GM19324 (cell line): ENCODE measurements at regions not wholly inside any gene's neighbourhood (a gene's known extent, or its start where the extent isn't known, plus 50 kb on each side); places are given as distances from the start of the nearest gene placed in this dataset.

ENCODE experiments used
- ATAC-seq: cut with Tn5 transposase; IDR thresholded peaks from one replicate; pipeline ENCODE4 v1.9.1; 2021; ENCODE audit warnings: mild to moderate bottlenecking, moderate library complexity; ENCODE audit not compliant: unreplicated experiment, low FRiP score

GRCh38 chr5:66302344-66302743 is 158.2 kb downstream of the SREK1 start:
- ATAC-seq, result no peak

DNA sequence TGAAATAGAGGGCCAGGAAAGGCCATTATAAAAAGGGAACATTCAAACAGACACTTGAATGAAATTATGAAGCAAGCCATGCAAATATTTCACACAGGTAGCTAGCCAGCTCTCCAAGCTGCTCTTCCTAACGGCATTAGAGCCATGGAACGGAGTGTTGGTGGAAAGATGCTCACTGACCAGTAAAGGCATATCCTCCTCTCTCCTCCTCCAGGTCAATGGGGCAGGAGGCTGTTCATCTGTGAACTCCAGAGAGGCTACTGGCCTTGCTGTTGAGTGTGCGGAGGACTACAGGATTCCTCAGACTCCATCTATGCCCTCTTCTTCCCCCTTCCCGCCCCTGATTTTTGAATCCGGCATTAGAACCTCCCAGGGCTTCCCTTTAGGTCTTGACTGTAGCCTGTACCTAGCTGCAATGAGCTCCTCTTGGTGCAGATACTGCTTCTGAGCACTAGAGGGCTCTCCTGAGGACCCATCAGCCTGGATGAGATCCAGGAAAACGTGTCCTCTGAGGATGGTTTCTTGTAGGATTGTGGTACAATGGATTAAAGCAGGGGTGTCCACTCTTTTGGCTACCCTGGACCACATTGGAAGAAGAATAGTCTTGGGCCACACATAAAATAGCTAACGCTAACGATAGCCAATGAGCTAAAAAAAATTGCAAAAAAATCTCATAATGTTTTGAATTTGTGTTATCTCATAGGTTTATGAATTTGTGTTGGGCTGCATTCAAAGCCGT is 162.2 kb downstream of the SREK1 start:
- peak; percentile 51 for ATAC-seq

- no peak for ATAC-seq
These were observed 162.8 kb downstream of the SREK1 start for GRCh38 chr5:66306844-66307315.

GRCh38 chr5:66307647-66308241 is 163.6 kb downstream of the SREK1 start:
- no peak for ATAC-seq

- no peak for ATAC-seq
These were observed 168.2 kb downstream of the SREK1 start for GRCh38 chr5:66312266-66312665.

DNA sequence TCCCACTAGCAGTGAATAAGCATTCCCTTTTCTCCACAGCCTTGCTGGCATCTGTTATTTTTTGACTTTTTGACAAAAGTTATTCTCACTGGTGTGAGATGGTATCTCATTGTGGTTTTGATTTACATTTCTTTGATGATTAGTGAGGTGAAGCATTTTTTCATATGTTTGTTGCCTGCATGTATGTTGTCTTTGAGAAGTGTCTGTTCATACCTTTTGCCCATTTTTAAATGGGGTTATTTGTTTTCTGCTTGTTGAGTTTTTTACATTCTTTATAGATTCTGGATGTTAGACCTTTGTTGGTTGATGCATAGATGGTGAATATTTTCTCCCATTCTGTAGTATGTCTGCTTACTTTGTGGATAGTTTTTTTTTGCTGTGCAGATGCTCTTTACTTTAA is 171.7 kb downstream of the SREK1 start:
- no peak for ATAC-seq

DNA sequence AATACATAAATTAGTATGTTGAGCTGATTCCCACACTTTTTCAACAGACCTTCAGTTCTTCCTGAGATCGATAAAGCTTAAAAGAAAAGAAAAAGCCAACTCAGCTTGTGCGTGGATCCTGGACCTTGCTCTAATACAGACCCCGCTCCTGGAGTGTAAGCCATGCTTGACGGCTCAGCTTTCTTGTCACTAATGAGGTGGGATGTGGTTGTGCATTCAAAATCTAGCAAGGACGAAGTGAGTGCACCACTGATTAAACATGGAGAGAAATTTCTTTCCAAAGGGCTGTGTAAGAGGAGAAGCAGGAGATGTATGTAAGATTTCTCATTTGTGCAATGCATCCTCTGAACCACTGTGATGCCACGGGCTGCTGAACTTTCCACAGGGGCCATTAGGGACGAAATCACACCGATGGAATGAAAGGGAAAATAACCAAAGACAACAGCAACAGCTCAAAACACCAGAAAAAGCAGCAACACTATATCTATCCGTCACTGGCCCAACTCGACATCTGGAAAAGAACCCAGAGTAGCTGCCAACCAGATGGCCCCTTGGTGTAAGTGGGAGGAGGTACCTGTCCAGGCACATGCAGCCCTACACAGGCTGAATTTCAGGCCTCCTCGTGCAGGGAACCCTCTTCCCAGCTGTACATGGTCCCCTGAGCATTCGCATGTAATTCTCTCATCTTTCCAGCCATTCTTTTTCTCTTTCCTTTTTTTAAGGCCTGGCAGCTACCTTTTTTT is 178.9 kb downstream of the SREK1 start:
- ATAC-seq, result no peak

- ATAC-seq, result no peak
These were observed 179.4 kb downstream of the SREK1 start for GRCh38 chr5:66323529-66323895.

GRCh38 chr5:66324357-66324756 is 180.3 kb downstream of the SREK1 start:
- ATAC-seq, result no peak

- ATAC-seq, result no peak
These were observed 182.2 kb downstream of the SREK1 start for GRCh38 chr5:66326276-66326675.

DNA sequence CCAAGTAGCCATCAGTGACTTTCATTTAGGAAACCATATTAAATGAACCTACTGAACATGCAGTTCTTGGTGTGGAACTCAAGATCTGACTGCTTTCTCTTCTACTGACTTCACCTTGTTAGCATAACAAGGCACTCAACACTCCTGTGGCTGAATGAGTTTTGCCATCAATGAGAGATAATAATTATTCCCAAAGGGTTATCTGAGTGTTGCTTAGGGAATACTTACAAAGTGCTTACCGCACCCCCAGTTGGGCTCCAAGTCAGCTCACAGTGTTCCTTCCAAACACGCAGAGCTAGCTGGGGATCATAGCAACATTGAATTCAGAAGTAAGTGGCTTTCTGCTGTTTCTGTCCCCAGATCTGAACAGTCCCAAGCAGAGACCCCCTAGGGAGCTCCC is 182.9 kb downstream of the SREK1 start:
- no peak for ATAC-seq

DNA sequence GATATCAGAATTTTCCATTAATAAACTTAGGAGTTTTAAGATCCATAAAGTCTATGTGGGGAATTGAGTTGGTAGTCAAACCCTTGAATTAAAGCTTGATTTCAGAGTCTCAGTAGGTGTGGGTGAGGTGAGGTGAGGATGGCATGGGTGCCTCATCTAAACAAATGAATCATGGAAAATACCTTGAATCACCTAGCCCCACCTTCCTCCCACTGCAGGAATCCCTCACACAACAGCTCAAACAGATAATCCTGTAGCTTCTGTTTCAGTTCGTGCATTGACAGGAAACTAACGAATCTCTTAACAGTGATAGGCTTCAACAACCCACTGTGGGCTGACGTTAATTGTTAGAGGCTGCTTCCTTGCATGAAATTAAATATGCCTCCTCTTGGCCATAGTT is 185.0 kb downstream of the SREK1 start:
- ATAC-seq, result no peak

DNA sequence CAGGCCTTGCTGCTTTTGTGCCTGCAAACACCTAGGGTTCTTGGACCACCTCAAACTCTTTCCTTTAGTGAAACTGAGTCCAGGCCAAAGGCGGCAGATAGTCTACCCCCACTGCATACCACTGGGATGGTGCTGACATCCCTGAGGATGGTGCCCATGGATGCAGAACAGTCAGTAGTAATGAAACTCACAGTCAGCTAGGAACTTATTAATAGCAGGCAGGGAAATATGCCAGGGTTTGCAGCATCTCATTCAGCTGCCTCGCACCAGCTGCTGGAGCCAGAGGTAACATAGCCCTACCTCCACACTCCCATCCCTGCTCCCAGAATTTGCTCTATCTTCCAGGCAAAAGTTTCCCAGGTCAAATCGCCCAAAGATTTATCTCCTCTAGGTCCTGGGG is 189.1 kb downstream of the SREK1 start:
- no peak for ATAC-seq

DNA sequence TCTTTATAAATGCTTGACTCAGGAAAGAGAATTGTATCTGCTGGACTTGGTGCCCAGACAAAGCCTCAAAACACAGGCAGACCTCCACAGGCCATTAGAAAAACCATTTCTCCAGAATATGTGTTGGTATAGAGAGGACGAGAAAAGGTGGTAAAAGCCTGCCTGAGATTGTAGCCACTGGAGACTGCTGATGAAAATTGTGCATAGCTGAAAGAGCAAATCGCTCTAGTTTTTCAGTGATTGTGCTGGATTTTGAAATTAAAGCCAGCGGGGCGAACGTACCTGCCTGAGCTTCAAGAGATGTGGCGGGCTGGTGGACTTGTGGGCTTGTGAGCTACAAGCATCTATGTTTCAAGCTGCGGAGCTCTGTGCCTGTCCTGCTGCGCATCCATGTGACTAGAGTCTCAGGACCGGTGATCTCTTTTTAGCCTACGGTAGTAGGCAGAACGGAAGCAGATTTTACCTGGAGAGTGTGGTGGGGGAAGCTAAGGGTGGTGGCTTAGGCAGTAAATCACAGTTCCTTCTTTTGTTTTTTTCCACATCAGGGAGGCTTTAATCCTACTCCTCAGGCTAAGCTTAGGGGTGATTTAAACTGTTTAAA is 193.6 kb downstream of the SREK1 start:
- ATAC-seq, result no peak

DNA sequence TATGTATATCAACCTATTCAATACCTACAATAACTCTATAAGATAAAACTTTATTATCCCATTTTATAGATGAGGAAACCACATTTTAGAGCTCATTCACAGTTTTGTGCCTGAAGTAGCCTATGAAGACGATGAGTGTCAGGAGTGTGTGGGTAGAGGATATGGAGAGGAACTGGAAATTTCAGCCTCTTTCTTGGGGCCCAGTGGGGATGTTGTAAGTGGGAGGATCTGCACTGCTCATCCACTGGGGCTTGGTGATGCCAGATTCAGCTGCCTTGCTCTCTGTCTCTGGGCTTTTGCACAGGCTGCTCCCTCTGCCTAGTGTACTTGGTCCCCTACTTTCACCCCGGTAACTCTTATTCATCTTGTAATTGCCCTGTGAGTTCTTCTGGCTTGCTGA is 194.7 kb downstream of the SREK1 start:
- ATAC-seq, result no peak

DNA sequence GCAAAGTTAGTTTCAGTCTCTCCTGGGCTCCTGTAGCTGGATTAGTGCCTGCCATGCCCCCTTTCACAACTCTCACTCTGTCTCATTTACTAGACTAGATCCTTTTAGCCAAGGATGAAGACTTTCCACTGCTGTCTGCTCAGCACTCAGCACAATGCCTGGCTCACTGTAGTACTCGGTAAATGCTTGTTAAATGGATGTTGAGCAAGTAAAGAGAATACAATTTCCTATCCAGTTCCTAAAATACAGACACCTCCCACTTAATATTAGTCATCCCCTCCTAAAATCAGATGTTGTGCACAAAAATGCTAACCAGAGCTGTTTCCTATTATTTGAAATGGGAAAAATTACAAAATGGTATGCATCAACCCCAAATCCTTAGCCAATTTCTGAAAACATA is 195.8 kb downstream of the SREK1 start:
- no peak for ATAC-seq

DNA sequence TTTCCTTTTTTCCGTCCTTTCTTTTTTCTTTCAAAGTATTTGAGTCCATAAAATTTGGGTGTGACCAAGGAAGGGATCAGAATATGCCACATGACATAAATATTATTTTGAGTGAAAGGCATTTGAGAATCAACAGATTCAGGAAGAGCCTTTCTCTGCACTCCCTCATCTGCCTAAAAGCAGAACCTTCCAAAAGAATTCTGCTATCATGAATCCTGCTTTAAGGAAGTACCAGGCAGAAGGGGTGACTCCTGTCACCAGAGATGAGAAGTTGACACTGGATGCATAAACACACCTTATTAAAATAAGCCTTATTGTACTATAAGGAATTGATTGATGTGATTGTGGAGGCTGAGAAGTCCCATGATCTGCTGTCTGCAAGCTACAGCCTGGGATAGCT is 196.7 kb downstream of the SREK1 start:
- ATAC-seq, result no peak

DNA sequence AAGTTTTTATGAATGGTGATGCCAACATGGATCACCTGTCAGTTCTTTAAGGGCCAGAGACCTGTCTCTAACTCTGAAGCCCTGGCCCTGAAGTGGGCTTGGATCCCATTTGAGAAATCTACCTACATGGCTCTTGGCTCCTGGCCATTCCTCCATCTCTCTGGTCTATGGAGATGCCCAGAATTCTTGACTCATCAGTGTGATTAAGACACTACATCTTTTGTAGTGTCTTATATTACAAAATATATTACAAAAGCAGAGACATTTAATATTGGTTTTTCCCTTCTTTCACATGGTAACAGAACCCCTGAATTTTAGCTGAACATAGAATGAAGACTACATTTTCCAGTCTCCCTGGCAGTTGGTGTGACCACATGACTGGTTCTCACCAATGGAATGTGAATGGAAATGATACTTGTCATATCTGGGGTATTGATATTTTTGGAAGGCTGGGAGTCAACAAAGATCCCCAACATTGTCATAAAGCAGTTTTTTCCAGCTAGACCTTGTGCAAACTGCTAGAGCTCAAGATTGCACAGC is 198.3 kb downstream of the SREK1 start:
- no peak for ATAC-seq

GRCh38 chr5:66343370-66344071 is 199.4 kb downstream of the SREK1 start:
- no peak for ATAC-seq

DNA sequence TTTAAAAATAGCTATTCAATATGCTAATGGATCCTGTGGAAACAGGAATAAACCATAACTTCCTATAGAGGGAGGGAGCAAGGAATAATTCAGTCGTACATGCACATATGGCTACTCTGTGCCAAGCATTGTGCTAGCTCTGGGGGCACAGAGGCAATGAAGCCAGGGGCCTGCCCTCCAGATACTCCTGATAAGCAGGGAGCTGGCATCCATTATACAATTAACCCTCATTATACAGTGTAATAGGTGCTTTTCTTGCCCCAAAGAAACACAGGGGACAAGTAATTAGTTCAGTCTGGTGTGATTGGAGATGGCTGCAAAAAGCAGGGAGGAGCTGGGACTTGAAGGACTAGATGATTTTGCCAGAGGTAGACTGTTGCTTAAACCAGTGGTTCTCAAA is 200.4 kb downstream of the SREK1 start:
- no peak for ATAC-seq
